ENCODE measurements at regions not wholly inside any gene's neighbourhood (a gene's known extent, or its start where the extent isn't known, plus 50 kb on each side); places are given as distances from the start of the nearest gene placed in this dataset.

GRCh38 chr6:100186552-100186951 is 192.5 kb upstream of the MCHR2 start:
- Mint-ChIP-seq H3K4me3 (no peak overlapping the region), H3K4me1 (ENCODE audit: low read depth) (no peaks in the 10 kb centered on the region), H3K27me3 (ENCODE audit: low read depth) (peaks cover 2% of the 10 kb centered on the region), H3K27ac (no peak overlapping the region), H3K36me3 (ENCODE audit: low read depth) (no peaks in the 10 kb centered on the region), H3K9me3 (ENCODE audit: insufficient read depth) (no peaks in the 10 kb centered on the region)
- POLR2A ChIA-PET, result no interaction called here
- CTCF ChIA-PET, result no interaction called here
- DNase-seq, result no peak
- ATAC-seq, result no peak

GRCh38 chr6:100185615-100186014 is 191.6 kb upstream of the MCHR2 start:
- ChIA-PET POLR2A (no interaction called here), CTCF (no interaction called here)
- Mint-ChIP-seq H3K4me3 (no peak overlapping the region), H3K27ac (no peak overlapping the region), H3K27me3 (ENCODE audit: low read depth) (peaks cover 2% of the 10 kb centered on the region), H3K9me3 (ENCODE audit: insufficient read depth) (no peaks in the 10 kb centered on the region), H3K36me3 (ENCODE audit: low read depth) (no peaks in the 10 kb centered on the region), H3K4me1 (ENCODE audit: low read depth) (no peaks in the 10 kb centered on the region)
- DNase-seq, result no peak
- ATAC-seq, result no peak

- H3K27ac Mint-ChIP-seq, result no peak overlapping the region
- H3K9me3 Mint-ChIP-seq (ENCODE audit: insufficient read depth), result no peaks in the 10 kb centered on the region
- ChIA-PET POLR2A (no interaction called here), CTCF (no interaction called here)
- no peaks in the 10 kb centered on the region for H3K36me3 Mint-ChIP-seq (ENCODE audit: low read depth)
- DNase-seq (no peak), ATAC-seq (no peak)
- no peak overlapping the region for H3K4me3 Mint-ChIP-seq
- no peaks in the 10 kb centered on the region for H3K4me1 Mint-ChIP-seq (ENCODE audit: low read depth)
- H3K27me3 Mint-ChIP-seq (ENCODE audit: low read depth), result peaks cover 2% of the 10 kb centered on the region
Measured at GRCh38 chr6:100184473-100184872, 190.4 kb upstream of the MCHR2 start.

GRCh38 chr6:100182313-100182712 is 188.3 kb upstream of the MCHR2 start:
- Mint-ChIP-seq H3K4me3 (no peak overlapping the region), H3K9me3 (ENCODE audit: insufficient read depth) (no peaks in the 10 kb centered on the region), H3K36me3 (ENCODE audit: low read depth) (no peaks in the 10 kb centered on the region), H3K27ac (no peak overlapping the region), H3K27me3 (ENCODE audit: low read depth) (peaks cover 2% of the 10 kb centered on the region), H3K4me1 (ENCODE audit: low read depth) (no peaks in the 10 kb centered on the region)
- DNase-seq (no peak), ATAC-seq (no peak)
- POLR2A ChIA-PET, result interaction anchor here (0.7 kb wide), 1 partner anchor 129 kb away, joined by 4 read pairs; no protein-coding TSS in a partner anchor
- CTCF ChIA-PET, result no interaction called here

- H3K27ac Mint-ChIP-seq, result no peak overlapping the region
- POLR2A ChIA-PET, result no interaction called here
- ATAC-seq (no peak), DNase-seq (no peak)
- H3K4me3 Mint-ChIP-seq, result no peak overlapping the region
- H3K36me3 Mint-ChIP-seq (ENCODE audit: low read depth), result no peaks in the 10 kb centered on the region
- no peaks in the 10 kb centered on the region for H3K4me1 Mint-ChIP-seq (ENCODE audit: low read depth)
- H3K9me3 Mint-ChIP-seq (ENCODE audit: insufficient read depth), result no peaks in the 10 kb centered on the region
- CTCF ChIA-PET, result no interaction called here
- H3K27me3 Mint-ChIP-seq (ENCODE audit: low read depth), result peaks cover 2% of the 10 kb centered on the region
Measured at GRCh38 chr6:100181309-100181708, 187.3 kb upstream of the MCHR2 start.

GRCh38 chr6:100179576-100179975 is 185.6 kb upstream of the MCHR2 start:
- ATAC-seq, result no peak
- Mint-ChIP-seq H3K27me3 (ENCODE audit: low read depth) (peaks cover 2% of the 10 kb centered on the region), H3K27ac (no peak overlapping the region), H3K4me1 (ENCODE audit: low read depth) (no peaks in the 10 kb centered on the region), H3K4me3 (no peak overlapping the region), H3K36me3 (ENCODE audit: low read depth) (no peaks in the 10 kb centered on the region), H3K9me3 (ENCODE audit: insufficient read depth) (no peaks in the 10 kb centered on the region)
- POLR2A ChIA-PET, result no interaction called here
- no peak for DNase-seq
- CTCF ChIA-PET, result no interaction called here

- no peak for ATAC-seq
- ChIA-PET POLR2A (no interaction called here), CTCF (no interaction called here)
- no peaks in the 10 kb centered on the region for H3K9me3 Mint-ChIP-seq (ENCODE audit: insufficient read depth)
- H3K27me3 Mint-ChIP-seq (ENCODE audit: low read depth), result peaks cover 2% of the 10 kb centered on the region
- H3K36me3 Mint-ChIP-seq (ENCODE audit: low read depth), result no peaks in the 10 kb centered on the region
- no peak overlapping the region for H3K4me3 Mint-ChIP-seq
- DNase-seq, result no peak
- H3K4me1 Mint-ChIP-seq (ENCODE audit: low read depth), result no peaks in the 10 kb centered on the region
- H3K27ac Mint-ChIP-seq, result no peak overlapping the region
Measured at GRCh38 chr6:100177956-100178355, 183.9 kb upstream of the MCHR2 start.

GRCh38 chr6:100176951-100177710 is 183.1 kb upstream of the MCHR2 start:
- H3K36me3 Mint-ChIP-seq (ENCODE audit: low read depth), result no peaks in the 10 kb centered on the region
- H3K27ac Mint-ChIP-seq, result no peak overlapping the region
- no peak overlapping the region for H3K4me3 Mint-ChIP-seq
- ATAC-seq, result no peak
- peaks cover under 1% of the 10 kb centered on the region for H3K27me3 Mint-ChIP-seq (ENCODE audit: low read depth)
- no peaks in the 10 kb centered on the region for H3K9me3 Mint-ChIP-seq (ENCODE audit: insufficient read depth)
- no peaks in the 10 kb centered on the region for H3K4me1 Mint-ChIP-seq (ENCODE audit: low read depth)
- POLR2A ChIA-PET, result no interaction called here
- DNase-seq, result no peak
- CTCF ChIA-PET, result no interaction called here

- no peak overlapping the region for H3K27ac Mint-ChIP-seq
- ChIA-PET CTCF (no interaction called here), POLR2A (no interaction called here)
- no peaks in the 10 kb centered on the region for H3K9me3 Mint-ChIP-seq (ENCODE audit: insufficient read depth)
- DNase-seq (no peak), ATAC-seq (no peak)
- no peaks in the 10 kb centered on the region for H3K36me3 Mint-ChIP-seq (ENCODE audit: low read depth)
- H3K27me3 Mint-ChIP-seq (ENCODE audit: low read depth), result no peaks in the 10 kb centered on the region
- H3K4me3 Mint-ChIP-seq, result no peak overlapping the region
- no peaks in the 10 kb centered on the region for H3K4me1 Mint-ChIP-seq (ENCODE audit: low read depth)
Measured at GRCh38 chr6:100176311-100176950, 182.4 kb upstream of the MCHR2 start.

- ATAC-seq, result no peak
- Mint-ChIP-seq H3K4me3 (no peak overlapping the region), H3K4me1 (ENCODE audit: low read depth) (no peaks in the 10 kb centered on the region), H3K27me3 (ENCODE audit: low read depth) (no peaks in the 10 kb centered on the region), H3K36me3 (ENCODE audit: low read depth) (no peaks in the 10 kb centered on the region), H3K9me3 (ENCODE audit: insufficient read depth) (no peaks in the 10 kb centered on the region), H3K27ac (no peak overlapping the region)
- no peak for DNase-seq
- POLR2A ChIA-PET, result no interaction called here
- CTCF ChIA-PET, result no interaction called here
Measured at GRCh38 chr6:100175814-100176310, 181.8 kb upstream of the MCHR2 start.

- no peak for DNase-seq
- H3K9me3 Mint-ChIP-seq (ENCODE audit: insufficient read depth), result no peaks in the 10 kb centered on the region
- H3K36me3 Mint-ChIP-seq (ENCODE audit: low read depth), result no peaks in the 10 kb centered on the region
- H3K27me3 Mint-ChIP-seq (ENCODE audit: low read depth), result no peaks in the 10 kb centered on the region
- ATAC-seq, result no peak
- POLR2A ChIA-PET, result no interaction called here
- no peak overlapping the region for H3K4me3 Mint-ChIP-seq
- no peaks in the 10 kb centered on the region for H3K4me1 Mint-ChIP-seq (ENCODE audit: low read depth)
- H3K27ac Mint-ChIP-seq, result no peak overlapping the region
- CTCF ChIA-PET, result no interaction called here
Measured at GRCh38 chr6:100173211-100173610, 179.2 kb upstream of the MCHR2 start.

GRCh38 chr6:100172322-100172713 is 178.3 kb upstream of the MCHR2 start:
- no peak for DNase-seq
- Mint-ChIP-seq H3K4me3 (no peak overlapping the region), H3K9me3 (ENCODE audit: insufficient read depth) (no peaks in the 10 kb centered on the region), H3K27me3 (ENCODE audit: low read depth) (no peaks in the 10 kb centered on the region), H3K36me3 (ENCODE audit: low read depth) (no peaks in the 10 kb centered on the region), H3K27ac (no peak overlapping the region), H3K4me1 (ENCODE audit: low read depth) (no peaks in the 10 kb centered on the region)
- ChIA-PET POLR2A (no interaction called here), CTCF (no interaction called here)
- no peak for ATAC-seq
